ENCODE measurements at regions not wholly inside any gene's neighbourhood (a gene's known extent, or its start where the extent isn't known, plus 50 kb on each side); places are given as distances from the start of the nearest gene placed in this dataset.

DNA sequence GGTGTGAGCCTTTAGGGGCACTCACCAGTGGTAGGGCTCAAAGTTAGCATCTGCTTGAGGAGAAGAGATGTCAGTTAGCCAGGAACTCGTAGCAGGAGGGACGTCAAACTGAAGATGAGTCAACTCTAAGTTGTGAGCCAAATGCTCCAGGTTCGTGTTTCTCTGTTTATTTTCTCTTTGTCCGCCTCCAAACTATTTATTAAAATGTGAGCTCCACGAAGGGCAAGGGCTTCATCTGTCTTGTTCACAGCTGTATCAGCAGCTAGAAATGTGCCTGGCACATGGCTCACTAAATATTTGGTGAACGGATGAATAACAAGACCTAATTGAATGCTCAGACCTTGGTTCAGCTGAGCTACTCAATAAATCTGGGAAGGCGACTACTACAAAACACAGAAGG, 248.9 kb downstream of the BCOR start:
- TF ChIP-seq, protein P1, sequence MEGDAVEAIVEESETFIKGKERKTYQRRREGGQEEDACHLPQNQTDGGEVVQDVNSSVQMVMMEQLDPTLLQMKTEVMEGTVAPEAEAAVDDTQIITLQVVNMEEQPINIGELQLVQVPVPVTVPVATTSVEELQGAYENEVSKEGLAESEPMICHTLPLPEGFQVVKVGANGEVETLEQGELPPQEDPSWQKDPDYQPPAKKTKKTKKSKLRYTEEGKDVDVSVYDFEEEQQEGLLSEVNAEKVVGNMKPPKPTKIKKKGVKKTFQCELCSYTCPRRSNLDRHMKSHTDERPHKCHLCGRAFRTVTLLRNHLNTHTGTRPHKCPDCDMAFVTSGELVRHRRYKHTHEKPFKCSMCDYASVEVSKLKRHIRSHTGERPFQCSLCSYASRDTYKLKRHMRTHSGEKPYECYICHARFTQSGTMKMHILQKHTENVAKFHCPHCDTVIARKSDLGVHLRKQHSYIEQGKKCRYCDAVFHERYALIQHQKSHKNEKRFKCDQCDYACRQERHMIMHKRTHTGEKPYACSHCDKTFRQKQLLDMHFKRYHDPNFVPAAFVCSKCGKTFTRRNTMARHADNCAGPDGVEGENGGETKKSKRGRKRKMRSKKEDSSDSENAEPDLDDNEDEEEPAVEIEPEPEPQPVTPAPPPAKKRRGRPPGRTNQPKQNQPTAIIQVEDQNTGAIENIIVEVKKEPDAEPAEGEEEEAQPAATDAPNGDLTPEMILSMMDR (IDR thresholded peaks at IDR 0.05; ENCODE audit: low read length): no peak
- no peak for TF ChIP-seq EZH2 (IDR thresholded peaks at IDR 0.05; ENCODE audit: borderline replicate concordance, low read length)
